ENCODE measurements at regions not wholly inside any gene's neighbourhood (a gene's known extent, or its start where the extent isn't known, plus 50 kb on each side); places are given as distances from the start of the nearest gene placed in this dataset.

GRCh38 chr13:62875118-62875640, 1459.5 kb upstream of the PCDH20 start:
- H4K5ac ChIP-seq (ENCODE audit: low read depth, low read length): no peak overlapping the region
- H3K36me3 ChIP-seq (ENCODE audit: control insufficient read depth, insufficient read depth, low read length): no peaks in the 10 kb centered on the region
- dilution Hi-C loops (cut with HindIII; ENCODE audit: low sequenced_read_pairs, unreplicated experiment) (no loop called here), intact Hi-C loops (cut with micrococcal nuclease) (no loop called here), in situ Hi-C loops (cut with MboI; ENCODE audit: low sequenced_read_pairs) (no loop called here)
- H3K9ac ChIP-seq (ENCODE audit: low read depth, low read length): no peak overlapping the region
- no peaks in the 10 kb centered on the region for H3K4me1 ChIP-seq (ENCODE audit: control insufficient read depth, insufficient read depth, low read length)
- no peak overlapping the region for H3K4me3 ChIP-seq (ENCODE audit: insufficient read depth, low read depth, low read length)
- no peak overlapping the region for H2BK20ac ChIP-seq (ENCODE audit: low read depth, low read length)
- WGBS, 2 experiments (ENCODE audit: extremely low coverage in 2 of 2, insufficient read length in 1 of 2): no CpG with 5 or more reads among the region's 2 CpGs
- H2BK15ac ChIP-seq (ENCODE audit: low read depth, low read length): no peak overlapping the region
- no peak overlapping the region for H3K4ac ChIP-seq (ENCODE audit: low read depth, low read length)
- H2AK9ac ChIP-seq (replicated peaks; ENCODE audit: low read depth, low read length, poor library complexity): no peak overlapping the region
- no peaks in the 10 kb centered on the region for H3K9me3 ChIP-seq (ENCODE audit: control insufficient read depth, insufficient read depth, low read length)
- H2AFZ ChIP-seq (replicated peaks; ENCODE audit: low read length, poor library complexity): no peak overlapping the region
- H3K79me1 ChIP-seq (ENCODE audit: low read depth in 1 of 2, low read length in 2 of 2): no peaks in the 10 kb centered on the region
- no peak overlapping the region for H3K56ac ChIP-seq (ENCODE audit: extremely low read depth, insufficient read depth, low read length)
- H2AK5ac ChIP-seq (ENCODE audit: low read depth, low read length): no peak overlapping the region
- H3K27ac ChIP-seq (ENCODE audit: insufficient read depth, low read length): no peak overlapping the region
- H4K91ac ChIP-seq (ENCODE audit: insufficient read depth, low read depth, low read length): no peak overlapping the region
- H3K14ac ChIP-seq (replicated peaks; ENCODE audit: low read depth, low read length): no peak overlapping the region
- H3K23ac ChIP-seq (ENCODE audit: low read depth, low read length): no peak overlapping the region
- DNase-seq (no peak), ATAC-seq (ENCODE audit: low read depth) (no peak)
- H3K9me1 ChIP-seq (ENCODE audit: insufficient read depth, low read length): no peaks in the 10 kb centered on the region
- BruUV-seq (replicated peaks): no TSS peak
- H3K4me2 ChIP-seq (ENCODE audit: low read depth, low read length): no peak overlapping the region
- no peak overlapping the region for H2BK5ac ChIP-seq (ENCODE audit: low read depth, low read length, poor library complexity, severe bottlenecking)
- no peaks in the 10 kb centered on the region for H3K27me3 ChIP-seq (ENCODE audit: control insufficient read depth, insufficient read depth, low read length)
- no peak overlapping the region for H4K8ac ChIP-seq (ENCODE audit: low read depth in 2 of 2, low read length in 2 of 2)
- TF ChIP-seq MXI1 (IDR thresholded peaks at IDR 0.05; ENCODE audit: borderline replicate concordance, low read depth, low read length) (no peak), RFX5 (IDR thresholded peaks at IDR 0.05; ENCODE audit: low read depth, low read length) (no peak), BHLHE40 (IDR thresholded peaks at IDR 0.05; ENCODE audit: low read depth, low read length) (no peak), RAD21 (IDR thresholded peaks at IDR 0.05; ENCODE audit: low read length) (no peak), SMC3 (IDR thresholded peaks at IDR 0.05; ENCODE audit: low read depth, low read length) (no peak), POLR2A (IDR thresholded peaks at IDR 0.05; ENCODE audit: low read depth, low read length) (no peak), MAFK (IDR thresholded peaks at IDR 0.05; ENCODE audit: low read depth, low read length) (no peak), RCOR1 (IDR thresholded peaks at IDR 0.05; ENCODE audit: insufficient replicate concordance, low read length) (no peak)
- no peak overlapping the region for H3K18ac ChIP-seq (ENCODE audit: low read depth, low read length)
- H2BK120ac ChIP-seq (ENCODE audit: low read depth, low read length): no peak overlapping the region
- H4K20me1 ChIP-seq (ENCODE audit: insufficient read depth, low read length): no peaks in the 10 kb centered on the region
- POLR2A ChIA-PET (ENCODE audit: unreplicated experiment): no interaction called here
- CTCF ChIA-PET: no interaction called here
